ENCODE measurements at regions not wholly inside any gene's neighbourhood (a gene's known extent, or its start where the extent isn't known, plus 50 kb on each side); places are given as distances from the start of the nearest gene placed in this dataset.

- BruUV-seq (replicated peaks), result no TSS peak
- Histone ChIP-seq H4K20me1 (replicated peaks; ENCODE audit: control insufficient read depth, insufficient read depth, low read length) (no peaks in the 10 kb centered on the region), H3K4me3 (no peak overlapping the region), H3K27me3 (ENCODE audit: control insufficient read depth in 2 of 2, insufficient read depth in 2 of 2, low read length in 2 of 2) (no peaks in the 10 kb centered on the region), H3K9me3 (replicated peaks; ENCODE audit: control insufficient read depth, insufficient read depth, low read depth, low read length) (no peaks in the 10 kb centered on the region), H2AFZ (ENCODE audit: low read depth, low read length) (no peak overlapping the region), H3K36me3 (ENCODE audit: control insufficient read depth, insufficient read depth, low read length) (no peaks in the 10 kb centered on the region), H3K4me1 (replicated peaks in 1 of 2; ENCODE audit: control insufficient read depth in 2 of 2, insufficient read depth in 2 of 2, low read length in 2 of 2) (no peaks in the 10 kb centered on the region), H3K79me2 (ENCODE audit: control insufficient read depth, insufficient read depth, low read length) (no peaks in the 10 kb centered on the region), H3K9ac (ENCODE audit: insufficient read depth in 1 of 2, low read depth in 2 of 2, low read length in 2 of 2) (no peak overlapping the region), H3K27ac (ENCODE audit: extremely low read depth, low read depth, low read length) (no peak overlapping the region), H3K9me1 (ENCODE audit: control insufficient read depth, insufficient read depth, low read length) (no peaks in the 10 kb centered on the region), H3K4me2 (ENCODE audit: insufficient read depth, low read length) (no peak overlapping the region)
- TF ChIP-seq POLR3A (IDR thresholded peaks at IDR 0.05; ENCODE audit: borderline replicate concordance, extremely low read depth, insufficient read depth, insufficient read length), result no peak
- no peak for TF ChIP-seq MAX (CRISPR knock-in tag; IDR thresholded peaks at IDR 0.05)
- TF ChIP-seq PYGO2 (tag; IDR thresholded peaks at IDR 0.05), result no peak
- no peak for TF ChIP-seq THAP12 (CRISPR knock-in tag; IDR thresholded peaks at IDR 0.05)
- in situ Hi-C loops (cut with MboI) (no loop called here), intact Hi-C loops (cut with micrococcal nuclease) (no loop called here)
- WGBS (ENCODE audit: insufficient coverage, low coverage, missing lambda C conversion rate), result 0% methylated on average over 4 of the region's 4 CpGs
- ATAC-seq (no peak), FAIRE-seq (no peak), DNase-seq (ENCODE audit: extremely low read depth in 1 of 4, low spot score in 3 of 4) (no peak)
- CTCF ChIA-PET (ENCODE audit: low intra/inter-chr PET ratio), result no interaction called here
- POLR2A ChIA-PET, result no interaction called here
These were observed 290.1 kb downstream of the PIK3C3 start for GRCh38 chr18:42245137-42245536.
